Activated CD4-positive, alpha-beta T cell treated with anti-CD3 and anti-CD28 coated beads for 36 hours (primary cell): ENCODE measurements at regions not wholly inside any gene's neighbourhood (a gene's known extent, or its start where the extent isn't known, plus 50 kb on each side); places are given as distances from the start of the nearest gene placed in this dataset.
"Not testable (repeated sequence)": the region's sequence is repeated elsewhere in the genome, so short reads cannot be mapped to it uniquely, and the experiment has no call there.

ENCODE experiments used
- ATAC-seq: fragments of 200-7000 bp; cut with Tn5 transposase; one replicate; pipeline ENCODE4 v1.10.0; 2021; ENCODE audit warnings: mild to moderate bottlenecking, moderate library complexity
- CTCF ChIA-PET: fragments of 350-600 bp; sonication (Branson Sonifier 250); formaldehyde crosslinking; loops from one replicate; lab custom pipeline; 2021; ENCODE audit warnings: antibody characterized with exemption; lab: Charles Lee
- POLR2A ChIA-PET: fragments of 350-600 bp; sonication (Branson Sonifier 250); formaldehyde crosslinking; loops from one replicate; lab custom pipeline; 2021; ENCODE audit warnings: antibody characterized with exemption, inconsistent platforms; lab: Charles Lee
- DNase-seq: peaks from one replicate; pipeline ENCODE4 v3.0.0-alpha.2; 2020
- H3K27ac Mint-ChIP-seq: one replicate; pipeline ENCODE4 v1.8.0; 2021; ENCODE audit warnings: mixed read lengths
- H3K27me3 Mint-ChIP-seq: one replicate; pipeline ENCODE4 v1.8.0; 2021; ENCODE audit warnings: mixed read lengths
- H3K36me3 Mint-ChIP-seq: one replicate; pipeline ENCODE4 v1.8.0; 2021; ENCODE audit warnings: low read depth, mixed read lengths
- H3K4me1 Mint-ChIP-seq: one replicate; pipeline ENCODE4 v1.8.0; 2021; ENCODE audit warnings: mixed read lengths
- H3K4me3 Mint-ChIP-seq: one replicate; pipeline ENCODE4 v1.8.0; 2021; ENCODE audit warnings: mild to moderate bottlenecking, moderate library complexity, mixed read lengths
- H3K9me3 Mint-ChIP-seq: one replicate; pipeline ENCODE4 v1.8.0; 2021; ENCODE audit warnings: low read depth, mixed read lengths
- intact Hi-C, 2 experiments: fragments of 100-400 bp; cut with DNase I in 1 of 2; cut with micrococcal nuclease in 1 of 2; formaldehyde crosslinking; loops; one replicate each; pipeline versions ENCODE4 v1.14.2 to v1.15.1; 2022 to 2024; cut with DNase I, micrococcal nuclease

DNA sequence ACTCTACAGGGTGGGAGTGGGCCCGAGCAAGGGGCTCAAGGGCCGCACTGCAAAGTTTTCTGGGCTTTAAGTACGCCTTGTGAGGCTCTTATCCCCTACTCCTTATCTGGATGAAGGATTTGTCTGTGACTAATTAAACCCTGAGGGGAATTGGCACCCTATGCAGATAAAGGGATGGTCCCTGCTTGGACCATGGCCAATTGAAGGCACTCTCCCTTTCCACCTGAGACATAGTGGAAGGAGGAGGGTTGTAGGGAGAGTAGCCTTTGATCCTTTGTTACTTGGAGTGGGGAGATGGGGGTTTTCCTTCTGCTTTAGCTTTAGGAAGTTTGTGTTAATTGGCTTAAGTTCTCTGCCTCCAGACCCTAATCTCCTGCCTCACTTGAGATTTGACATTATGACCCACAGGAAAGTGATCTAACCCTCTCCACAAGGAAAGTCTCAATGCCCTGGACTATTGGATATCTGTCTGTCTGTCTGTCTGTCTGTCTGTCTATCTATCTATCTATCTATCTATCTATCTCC lies 1158.8 kb upstream of the SORCS1 start:
- POLR2A ChIA-PET = no interaction called here
- Mint-ChIP-seq H3K27ac (no peak overlapping the region), H3K36me3 (no peaks in the 10 kb centered on the region), H3K4me1 (no peaks in the 10 kb centered on the region), H3K9me3 (peaks cover 5% of the 10 kb centered on the region), H3K4me3 (no peak overlapping the region), H3K27me3 (no peaks in the 10 kb centered on the region)
- ATAC-seq (no peak), DNase-seq (no peak)
- CTCF ChIA-PET = no interaction called here
- intact Hi-C loops = no loop called here

DNA sequence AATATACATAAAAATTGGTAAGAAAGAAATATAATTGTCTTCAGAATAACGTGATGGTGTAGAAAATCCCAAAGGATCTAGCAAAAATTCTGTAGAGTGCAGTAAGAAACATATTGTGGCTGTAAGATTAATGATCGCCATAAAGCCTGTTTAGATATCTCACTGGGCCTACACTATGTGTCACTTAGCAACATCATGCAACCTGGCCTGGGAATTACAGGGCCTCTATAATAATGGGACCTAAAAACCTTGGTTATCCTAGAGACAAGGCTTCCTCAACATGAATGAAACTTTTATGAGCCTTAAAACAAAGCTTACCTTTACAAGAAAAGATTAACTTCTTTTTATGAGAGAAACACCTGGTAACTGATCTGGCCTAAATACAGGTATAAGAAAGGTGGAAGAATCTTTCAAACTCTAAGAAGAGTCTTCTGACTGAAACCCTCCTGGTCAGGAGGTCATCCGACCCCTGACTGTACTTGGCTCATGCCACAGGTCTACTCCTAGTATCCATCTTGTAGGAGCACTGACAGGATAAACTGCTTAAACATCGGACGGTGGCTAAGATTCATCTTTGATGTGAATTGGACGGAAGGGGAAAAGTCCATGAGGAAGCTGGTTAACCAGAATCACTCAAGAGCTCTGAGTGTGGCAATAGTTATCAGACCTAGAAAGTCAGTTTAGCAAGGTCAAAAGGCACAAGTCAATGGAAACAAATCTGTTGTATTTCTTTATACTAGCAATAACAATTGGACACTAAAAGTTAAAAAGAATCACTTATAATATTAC lies 1155.1 kb upstream of the SORCS1 start:
- ChIA-PET CTCF (no interaction called here), POLR2A (no interaction called here)
- no peaks in the 10 kb centered on the region for H3K36me3 Mint-ChIP-seq
- H3K27ac Mint-ChIP-seq = no peak overlapping the region
- H3K27me3 Mint-ChIP-seq = no peaks in the 10 kb centered on the region
- peaks cover 3% of the 10 kb centered on the region for H3K9me3 Mint-ChIP-seq
- H3K4me3 Mint-ChIP-seq = no peak overlapping the region
- no peak for ATAC-seq
- no peak for DNase-seq
- no peaks in the 10 kb centered on the region for H3K4me1 Mint-ChIP-seq
- intact Hi-C loops = no loop called here

DNA sequence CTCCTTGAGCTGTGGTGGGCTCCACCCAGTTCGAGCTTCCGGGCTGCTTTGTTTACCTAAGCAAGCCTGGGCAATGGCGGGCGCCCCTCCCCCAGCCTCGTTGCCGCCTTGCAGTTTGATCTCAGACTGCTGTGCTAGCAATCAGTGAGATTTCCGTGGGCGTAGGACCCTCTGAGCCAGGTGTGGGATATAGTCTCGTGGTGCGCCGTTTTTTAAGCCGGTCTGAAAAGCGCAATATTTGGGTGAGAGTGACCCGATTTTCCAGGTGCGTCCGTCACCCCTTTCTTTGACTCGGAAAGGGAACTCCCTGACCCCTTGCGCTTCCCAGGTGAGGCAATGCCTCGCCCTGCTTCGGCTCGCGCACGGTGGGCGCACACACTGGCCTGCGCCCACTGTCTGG lies 1151.1 kb upstream of the SORCS1 start:
- POLR2A ChIA-PET, CTCF ChIA-PET, intact Hi-C loops, H3K36me3 Mint-ChIP-seq, H3K27ac Mint-ChIP-seq, H3K9me3 Mint-ChIP-seq, DNase-seq, ATAC-seq, H3K27me3 Mint-ChIP-seq, H3K4me1 Mint-ChIP-seq, H3K4me3 Mint-ChIP-seq: not testable (repeated sequence)

DNA sequence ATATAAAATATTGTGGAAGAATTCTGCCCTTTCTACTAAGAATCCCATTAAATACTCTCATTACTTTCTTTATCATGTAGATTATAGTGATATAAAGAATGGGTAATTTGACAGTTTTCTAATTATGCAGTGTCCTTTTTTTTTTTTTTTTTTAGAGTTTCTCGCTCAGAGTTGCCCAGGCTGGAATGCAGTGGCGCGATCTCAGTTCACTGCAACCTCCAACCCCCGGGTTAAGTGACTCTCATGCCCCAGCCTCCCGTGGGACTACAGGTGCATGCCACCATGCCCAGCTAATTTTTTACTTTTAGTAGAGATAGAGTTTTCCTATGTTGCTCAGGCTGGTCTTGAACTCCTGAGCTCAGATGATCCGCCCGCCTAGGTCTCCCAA lies 1143.4 kb upstream of the SORCS1 start:
- ChIA-PET POLR2A (no interaction called here), CTCF (no interaction called here)
- ATAC-seq (no peak), DNase-seq (no peak)
- H3K4me1 Mint-ChIP-seq = peaks cover 2% of the 10 kb centered on the region
- H3K27me3 Mint-ChIP-seq = no peaks in the 10 kb centered on the region
- no peaks in the 10 kb centered on the region for H3K36me3 Mint-ChIP-seq
- peaks cover 3% of the 10 kb centered on the region for H3K9me3 Mint-ChIP-seq
- H3K27ac Mint-ChIP-seq = no peak overlapping the region
- intact Hi-C loops = no loop called here
- no peak overlapping the region for H3K4me3 Mint-ChIP-seq

DNA sequence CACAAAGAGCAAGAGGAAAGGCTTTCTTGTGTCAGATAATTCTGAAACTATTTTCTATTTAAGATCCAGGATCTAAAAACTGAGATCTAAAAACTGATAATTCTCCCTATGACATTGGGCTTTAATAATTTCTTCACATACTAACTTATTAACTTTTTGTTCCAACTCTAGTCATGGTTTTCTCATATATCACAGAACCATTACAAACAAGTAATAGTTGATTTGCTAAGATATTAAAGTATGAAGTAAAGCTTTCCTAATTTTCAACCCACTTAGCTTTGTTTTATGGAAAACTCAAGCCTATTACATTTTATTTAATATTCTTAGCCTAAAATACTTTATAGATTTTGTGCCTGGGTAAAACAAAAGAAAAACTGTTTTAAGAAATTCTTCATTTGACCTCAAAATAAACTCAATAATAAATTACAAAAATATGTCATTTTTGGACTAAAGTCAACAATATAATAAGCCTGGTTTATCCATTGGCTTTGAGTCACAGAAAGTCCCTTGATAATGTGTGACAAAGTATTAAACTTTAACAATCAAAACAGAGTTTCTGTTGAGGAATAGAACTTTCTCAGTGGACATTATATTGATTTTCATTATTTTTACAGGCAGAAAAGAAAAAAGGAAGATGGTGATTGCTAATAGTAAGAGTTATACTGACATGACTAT lies 1142.9 kb upstream of the SORCS1 start:
- peaks cover 2% of the 10 kb centered on the region for H3K4me1 Mint-ChIP-seq
- H3K9me3 Mint-ChIP-seq = peaks cover 3% of the 10 kb centered on the region
- H3K36me3 Mint-ChIP-seq = no peaks in the 10 kb centered on the region
- intact Hi-C loops = no loop called here
- no peak overlapping the region for H3K4me3 Mint-ChIP-seq
- DNase-seq (no peak), ATAC-seq (no peak)
- no peak overlapping the region for H3K27ac Mint-ChIP-seq
- ChIA-PET CTCF (no interaction called here), POLR2A (no interaction called here)
- no peaks in the 10 kb centered on the region for H3K27me3 Mint-ChIP-seq

DNA sequence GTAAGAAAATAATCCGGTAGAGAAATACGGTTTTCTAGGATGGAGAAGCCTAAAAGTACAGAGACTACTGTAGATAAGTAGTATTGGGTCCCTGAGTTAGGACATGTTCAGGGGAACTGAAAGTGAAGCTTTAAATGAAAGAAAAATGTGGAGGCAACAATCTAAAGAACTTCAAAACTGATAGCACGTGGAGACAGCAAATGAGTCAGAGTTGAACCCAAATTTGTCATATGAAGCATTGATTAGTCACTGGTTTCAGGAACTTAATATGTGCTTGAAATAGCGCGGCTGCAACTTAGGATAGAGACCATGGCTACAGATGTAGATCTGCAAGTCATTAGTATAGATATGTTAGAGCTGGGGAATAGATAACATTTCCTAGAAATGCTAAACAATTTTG lies 1138.6 kb upstream of the SORCS1 start:
- POLR2A ChIA-PET = no interaction called here
- H3K36me3 Mint-ChIP-seq = no peaks in the 10 kb centered on the region
- no peak overlapping the region for H3K4me3 Mint-ChIP-seq
- intact Hi-C loops = no loop called here
- no peak for ATAC-seq
- H3K9me3 Mint-ChIP-seq = peaks cover 3% of the 10 kb centered on the region
- H3K4me1 Mint-ChIP-seq = peaks cover 2% of the 10 kb centered on the region
- no peak overlapping the region for H3K27ac Mint-ChIP-seq
- no peaks in the 10 kb centered on the region for H3K27me3 Mint-ChIP-seq
- no peak for DNase-seq
- CTCF ChIA-PET = interaction anchor here (0.9 kb wide), 1 partner anchor 145 kb away, joined by 3 read pairs; no protein-coding TSS in a partner anchor

DNA sequence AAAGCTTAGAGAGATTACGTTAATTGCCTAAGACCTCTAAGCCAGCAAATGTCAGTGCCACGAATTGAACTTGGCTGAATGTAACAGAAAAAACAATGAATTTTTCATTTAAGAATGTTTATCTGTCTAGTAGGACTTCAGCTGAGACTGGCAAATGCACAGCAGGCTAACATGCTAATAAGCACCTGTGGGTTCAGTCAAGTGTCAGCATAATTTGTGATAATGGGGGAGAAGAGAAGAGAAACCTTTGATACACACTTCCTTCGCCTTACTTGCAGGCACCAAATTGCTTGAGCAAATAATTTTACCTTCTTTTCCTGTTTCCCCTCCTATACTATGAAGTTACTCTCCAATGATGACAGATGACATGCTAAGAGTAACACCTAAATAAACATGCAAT lies 1136.5 kb upstream of the SORCS1 start:
- ChIA-PET CTCF (no interaction called here), POLR2A (no interaction called here)
- H3K36me3 Mint-ChIP-seq = no peaks in the 10 kb centered on the region
- ATAC-seq (no peak), DNase-seq (no peak)
- H3K27ac Mint-ChIP-seq = no peak overlapping the region
- H3K4me3 Mint-ChIP-seq = no peak overlapping the region
- peaks cover 6% of the 10 kb centered on the region for H3K9me3 Mint-ChIP-seq
- H3K27me3 Mint-ChIP-seq = no peaks in the 10 kb centered on the region
- intact Hi-C loops = no loop called here
- H3K4me1 Mint-ChIP-seq = peaks cover 2% of the 10 kb centered on the region

DNA sequence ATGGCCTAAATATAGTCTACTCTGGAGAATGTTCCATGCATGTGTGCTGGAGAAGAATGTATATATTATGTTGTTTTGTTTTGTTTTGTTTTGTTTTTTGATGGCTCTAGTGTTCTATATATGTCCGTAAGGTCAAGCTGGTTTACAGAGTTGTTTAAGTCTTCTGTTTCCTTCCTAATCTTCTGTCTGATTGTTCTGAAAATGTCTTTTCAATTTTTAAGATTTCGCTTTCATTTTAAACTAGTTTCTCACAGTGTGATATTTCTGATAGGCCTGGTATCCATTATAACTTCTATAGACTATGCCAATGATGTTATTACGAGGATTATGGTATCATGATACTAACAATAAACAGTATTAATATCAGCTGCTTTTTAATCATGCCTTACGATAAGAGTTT lies 1126.3 kb upstream of the SORCS1 start:
- intact Hi-C loops = no loop called here
- Mint-ChIP-seq H3K36me3 (no peaks in the 10 kb centered on the region), H3K4me1 (no peaks in the 10 kb centered on the region), H3K4me3 (no peak overlapping the region), H3K27ac (no peak overlapping the region), H3K27me3 (no peaks in the 10 kb centered on the region), H3K9me3 (peaks cover 1% of the 10 kb centered on the region)
- DNase-seq (no peak), ATAC-seq (no peak)
- POLR2A ChIA-PET = no interaction called here
- CTCF ChIA-PET = interaction anchor here (0.7 kb wide), 1 partner anchor 10 kb away, joined by 3 read pairs; no protein-coding TSS in a partner anchor

DNA sequence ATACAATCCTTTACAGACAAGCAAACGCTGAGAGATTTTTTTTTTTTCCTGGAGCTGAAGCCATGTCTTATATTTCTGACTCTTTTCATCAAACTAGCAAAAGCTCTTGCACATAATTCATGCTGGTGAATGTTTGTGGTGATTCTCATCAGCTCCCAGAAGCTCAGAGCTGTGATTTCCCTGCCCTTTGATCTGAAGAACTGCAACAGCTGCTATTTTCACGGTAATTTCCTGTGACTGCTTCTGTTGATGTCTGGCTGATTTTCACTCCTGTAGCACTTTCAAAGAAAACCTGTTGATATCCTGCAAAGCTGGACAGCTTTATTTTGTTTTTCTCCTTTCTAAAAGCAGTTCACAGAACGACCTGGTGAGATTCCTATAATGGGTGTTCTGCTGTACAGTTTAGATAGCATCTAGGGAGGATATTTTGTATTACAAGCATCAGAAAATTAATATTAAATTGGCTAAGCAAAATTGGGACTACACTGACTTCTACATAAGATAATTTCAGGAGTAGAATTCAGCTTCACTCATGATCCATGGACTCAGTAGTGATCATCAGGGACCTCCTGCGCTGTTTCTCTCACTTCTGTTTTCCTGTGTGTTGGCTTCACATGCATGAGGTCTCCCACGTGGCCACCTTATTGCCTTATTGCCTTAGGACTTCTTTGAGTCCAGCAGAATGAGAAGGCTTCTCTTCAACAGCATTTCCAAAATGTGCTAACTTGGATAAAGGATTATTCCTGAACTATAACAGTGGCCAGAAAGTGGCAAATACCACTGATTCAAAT lies 1111.6 kb upstream of the SORCS1 start:
- no peaks in the 10 kb centered on the region for H3K27me3 Mint-ChIP-seq
- no peaks in the 10 kb centered on the region for H3K36me3 Mint-ChIP-seq
- DNase-seq (no peak), ATAC-seq (no peak)
- CTCF ChIA-PET = no interaction called here
- H3K9me3 Mint-ChIP-seq = peaks cover 4% of the 10 kb centered on the region
- intact Hi-C loops = no loop called here
- no peak overlapping the region for H3K27ac Mint-ChIP-seq
- POLR2A ChIA-PET = no interaction called here
- H3K4me3 Mint-ChIP-seq = no peak overlapping the region
- H3K4me1 Mint-ChIP-seq = no peaks in the 10 kb centered on the region

DNA sequence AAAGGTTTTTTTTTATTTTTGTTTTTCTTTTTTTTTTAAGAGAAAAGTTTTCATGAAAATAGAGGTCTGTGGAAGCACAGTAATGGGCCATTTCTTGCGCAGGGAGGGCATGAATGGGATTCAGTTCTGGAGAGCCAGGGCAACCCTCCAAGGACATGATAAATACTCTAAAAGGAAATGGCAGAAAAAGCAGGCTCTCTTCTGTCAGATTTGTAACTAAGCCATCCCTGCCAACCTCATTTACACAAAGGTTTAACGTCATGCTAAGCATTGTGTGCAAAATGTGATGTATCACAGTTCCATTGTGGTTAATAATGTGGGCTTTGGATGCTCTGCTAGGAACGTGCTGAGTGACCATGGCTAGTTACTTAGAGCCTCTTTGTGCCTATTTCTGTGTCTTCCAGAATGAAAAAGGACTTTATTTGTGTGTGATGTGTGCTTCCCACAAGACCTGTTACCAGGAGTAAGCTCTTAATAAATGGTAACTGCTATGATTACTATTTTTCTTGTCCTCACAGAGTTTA lies 1095.9 kb upstream of the SORCS1 start:
- POLR2A ChIA-PET = no interaction called here
- CTCF ChIA-PET = no interaction called here
- no peak overlapping the region for H3K4me3 Mint-ChIP-seq
- no peaks in the 10 kb centered on the region for H3K36me3 Mint-ChIP-seq
- no peak for DNase-seq
- H3K27ac Mint-ChIP-seq = no peak overlapping the region
- no peaks in the 10 kb centered on the region for H3K4me1 Mint-ChIP-seq
- H3K27me3 Mint-ChIP-seq = no peaks in the 10 kb centered on the region
- ATAC-seq = no peak
- intact Hi-C loops = no loop called here
- no peaks in the 10 kb centered on the region for H3K9me3 Mint-ChIP-seq

DNA sequence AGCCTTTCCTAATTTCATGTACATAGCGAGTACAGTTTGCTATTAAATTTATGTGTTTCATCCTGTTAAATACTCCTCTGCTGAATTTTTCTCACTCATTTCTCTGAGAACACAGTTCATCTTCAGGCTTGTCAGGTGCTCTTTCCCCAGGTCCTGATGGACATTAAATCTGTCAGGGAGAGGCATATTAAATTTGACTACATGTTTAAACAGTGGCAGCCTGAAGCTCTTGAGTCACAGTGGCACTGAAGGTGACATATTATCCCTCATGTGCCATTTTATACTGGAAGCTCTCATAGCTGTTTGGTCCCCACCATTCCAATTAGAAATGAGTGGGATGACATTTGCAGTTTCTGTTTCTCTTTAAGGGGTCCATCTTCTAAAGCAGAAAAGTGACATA lies 1089.6 kb upstream of the SORCS1 start:
- POLR2A ChIA-PET = no interaction called here
- Mint-ChIP-seq H3K27ac (no peak overlapping the region), H3K36me3 (no peaks in the 10 kb centered on the region), H3K4me3 (no peak overlapping the region), H3K4me1 (no peaks in the 10 kb centered on the region), H3K27me3 (no peaks in the 10 kb centered on the region), H3K9me3 (peaks cover 7% of the 10 kb centered on the region)
- DNase-seq (no peak), ATAC-seq (no peak)
- intact Hi-C loops = no loop called here
- CTCF ChIA-PET = no interaction called here
